Astrocyte (in vitro differentiated cells and primary cell): ENCODE measurements at regions not wholly inside any gene's neighbourhood (a gene's known extent, or its start where the extent isn't known, plus 50 kb on each side); places are given as distances from the start of the nearest gene placed in this dataset.

ENCODE experiments used
- EZH2 ChIP-seq: IDR thresholded peaks from 2 replicates; pipeline ENCODE4 v1.6.1; 2012; ENCODE audit warnings: mild to moderate bottlenecking, low read length, inconsistent platforms; ENCODE audit not compliant: insufficient read depth
- TF ChIP-seq, protein P1 (sequence below): IDR thresholded peaks from 2 replicates; pipeline ENCODE4 v1.5.1; 2011; ENCODE audit warnings: low read depth, mild to moderate bottlenecking, inconsistent platforms, low read length, moderate library complexity; ENCODE audit not compliant: insufficient read depth

DNA sequence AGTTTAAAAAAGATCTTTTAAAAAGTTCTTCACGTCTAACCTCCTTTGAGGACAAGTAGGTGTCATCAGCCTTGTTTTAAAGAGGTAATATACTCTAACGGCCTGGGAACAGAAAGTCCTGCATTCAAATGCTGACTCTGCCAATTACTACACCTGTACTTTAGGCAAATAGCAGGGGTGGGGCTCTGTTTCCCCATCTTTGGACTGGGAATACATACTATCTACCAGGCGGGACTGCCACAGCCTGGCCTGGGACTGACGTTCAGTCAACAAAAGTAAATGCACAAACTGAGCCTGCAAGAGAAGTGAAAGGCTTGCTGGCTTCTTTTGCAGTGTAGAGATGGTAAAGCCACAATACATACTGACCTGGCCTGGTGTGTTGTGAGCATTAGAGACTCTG lies 107.6 kb upstream of the SPATA12 start:
- TF ChIP-seq, protein P1, sequence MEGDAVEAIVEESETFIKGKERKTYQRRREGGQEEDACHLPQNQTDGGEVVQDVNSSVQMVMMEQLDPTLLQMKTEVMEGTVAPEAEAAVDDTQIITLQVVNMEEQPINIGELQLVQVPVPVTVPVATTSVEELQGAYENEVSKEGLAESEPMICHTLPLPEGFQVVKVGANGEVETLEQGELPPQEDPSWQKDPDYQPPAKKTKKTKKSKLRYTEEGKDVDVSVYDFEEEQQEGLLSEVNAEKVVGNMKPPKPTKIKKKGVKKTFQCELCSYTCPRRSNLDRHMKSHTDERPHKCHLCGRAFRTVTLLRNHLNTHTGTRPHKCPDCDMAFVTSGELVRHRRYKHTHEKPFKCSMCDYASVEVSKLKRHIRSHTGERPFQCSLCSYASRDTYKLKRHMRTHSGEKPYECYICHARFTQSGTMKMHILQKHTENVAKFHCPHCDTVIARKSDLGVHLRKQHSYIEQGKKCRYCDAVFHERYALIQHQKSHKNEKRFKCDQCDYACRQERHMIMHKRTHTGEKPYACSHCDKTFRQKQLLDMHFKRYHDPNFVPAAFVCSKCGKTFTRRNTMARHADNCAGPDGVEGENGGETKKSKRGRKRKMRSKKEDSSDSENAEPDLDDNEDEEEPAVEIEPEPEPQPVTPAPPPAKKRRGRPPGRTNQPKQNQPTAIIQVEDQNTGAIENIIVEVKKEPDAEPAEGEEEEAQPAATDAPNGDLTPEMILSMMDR = no peak
- no peak for TF ChIP-seq EZH2
